GM23338 (cell line): ENCODE measurements at regions not wholly inside any gene's neighbourhood (a gene's known extent, or its start where the extent isn't known, plus 50 kb on each side); places are given as distances from the start of the nearest gene placed in this dataset.
A peak's percentile ranks its signal among the peaks of the same experiment; 100 is the strongest.

Experiments used
- ATAC-seq: fragments of 200-7000 bp; cut with Tn5 transposase; 3 replicates; pipeline ENCODE4 v1.9.1; 2020
- DNase-seq: peaks from one replicate; pipeline ENCODE4 v3.0.0-alpha.2; 2015; ENCODE audit warnings: low spot score
- H2AFZ ChIP-seq: fragments of 200-600 bp; sonication (generic); 2 replicates; pipeline ENCODE4 v1.8.0; 2016; ENCODE audit warnings: antibody characterized with exemption, mild to moderate bottlenecking, moderate library complexity
- H3F3A ChIP-seq: fragments of 200-600 bp; sonication (generic); replicated peaks from 2 replicates; pipeline ENCODE4 v1.8.0; 2017; ENCODE audit warnings: antibody characterized with exemption, mixed run types, low read depth
- H3K27ac ChIP-seq: fragments of 200-600 bp; sonication (generic); 2 replicates; pipeline ENCODE4 v1.6.1; 2016; ENCODE audit warnings: low read depth
- H3K27me3 ChIP-seq: fragments of 200-600 bp; sonication (generic); 2 replicates; pipeline ENCODE4 v1.8.0; 2016; ENCODE audit warnings: mild to moderate bottlenecking, mixed run types, moderate library complexity; ENCODE audit not compliant: insufficient read depth
- H3K36me3 ChIP-seq: fragments of 200-600 bp; sonication (generic); 2 replicates; pipeline ENCODE4 v1.8.0; 2016; ENCODE audit warnings: mild to moderate bottlenecking; ENCODE audit not compliant: insufficient read depth
- H3K4me1 ChIP-seq: fragments of 200-600 bp; sonication (generic); 2 replicates; pipeline ENCODE4 v1.8.0; 2016; ENCODE audit warnings: mild to moderate bottlenecking, moderate library complexity; ENCODE audit not compliant: insufficient read depth
- H3K4me2 ChIP-seq: fragments of 200-600 bp; sonication (generic); 2 replicates; pipeline ENCODE4 v1.7.1; 2017; ENCODE audit warnings: mixed run types
- H3K4me3 ChIP-seq: fragments of 200-600 bp; sonication (generic); 2 replicates; pipeline ENCODE4 v1.6.1; 2016; ENCODE audit warnings: mixed run types
- H3K79me2 ChIP-seq: fragments of 200-600 bp; sonication (generic); replicated peaks from 2 replicates; pipeline ENCODE4 v1.8.0; 2017; ENCODE audit warnings: mild to moderate bottlenecking; ENCODE audit not compliant: insufficient read depth
- H3K9me2 ChIP-seq: fragments of 200-600 bp; sonication (generic); 2 replicates; pipeline ENCODE4 v1.8.0; 2017; ENCODE audit not compliant: insufficient read depth
- H4K20me1 ChIP-seq: fragments of 200-600 bp; sonication (generic); replicated peaks from 2 replicates; pipeline ENCODE4 v1.8.0; 2017; ENCODE audit warnings: mild to moderate bottlenecking; ENCODE audit not compliant: insufficient read depth
- H3K27ac Mint-ChIP-seq: 2 replicates; pipeline ENCODE4 v1.8.0; 2020; ENCODE audit warnings: inconsistent platforms, mild to moderate bottlenecking, moderate library complexity, mixed read lengths
- H3K27me3 Mint-ChIP-seq: 3 replicates; pipeline ENCODE4 v1.8.0; 2022; ENCODE audit warnings: low read depth, mild to moderate bottlenecking, moderate library complexity, mixed read lengths, inconsistent platforms; ENCODE audit not compliant: insufficient read depth, poor library complexity
- H3K36me3 Mint-ChIP-seq: 3 replicates; pipeline ENCODE4 v1.8.0; 2021; ENCODE audit warnings: low read depth, mild to moderate bottlenecking, inconsistent platforms, moderate library complexity, mixed read lengths
- H3K4me1 Mint-ChIP-seq: 3 replicates; pipeline ENCODE4 v1.8.0; 2020; ENCODE audit warnings: mild to moderate bottlenecking, inconsistent platforms, mixed read lengths
- H3K4me3 Mint-ChIP-seq: 3 replicates; pipeline ENCODE4 v1.8.0; 2021; ENCODE audit warnings: moderate library complexity, mild to moderate bottlenecking, inconsistent platforms, mixed read lengths
- H3K9me3 Mint-ChIP-seq: 3 replicates; pipeline ENCODE4 v1.8.0; 2020; ENCODE audit warnings: moderate library complexity, mild to moderate bottlenecking, inconsistent platforms, mixed read lengths
- CREB1 ChIP-seq: fragments of 250-450 bp; sonication (Bioruptor Pico); IDR thresholded peaks from 2 replicates; pipeline ENCODE4 v1.5.0; 2020; ENCODE audit warnings: low read depth, mild to moderate bottlenecking, moderate library complexity
- ETS1 ChIP-seq: IDR thresholded peaks from 2 replicates; pipeline ENCODE4 v1.6.1; 2016; ENCODE audit warnings: antibody characterized with exemption
- EZH2 ChIP-seq: fragments of 200-600 bp; sonication (generic); IDR thresholded peaks from one replicate; pipeline ENCODE4 v1.8.0; 2017; ENCODE audit warnings: antibody characterized with exemption, mild to moderate bottlenecking, low read depth; ENCODE audit not compliant: unreplicated experiment
- JUNB ChIP-seq: IDR thresholded peaks from one replicate; pipeline ENCODE4 v1.6.1; 2016; ENCODE audit warnings: antibody characterized with exemption; ENCODE audit not compliant: unreplicated experiment
- NANOG ChIP-seq: IDR thresholded peaks from 2 replicates; pipeline ENCODE4 v1.6.1; 2016; ENCODE audit warnings: antibody characterized with exemption, borderline replicate concordance
- POLR2AphosphoS5 ChIP-seq: IDR thresholded peaks from 2 replicates; pipeline ENCODE4 v1.6.1; 2016; ENCODE audit warnings: antibody characterized with exemption, low read depth
- STAT1 ChIP-seq: IDR thresholded peaks from one replicate; pipeline ENCODE4 v1.6.1; 2016; ENCODE audit warnings: antibody characterized with exemption; ENCODE audit not compliant: unreplicated experiment
- ZNF114 ChIP-seq: fragments of 250-450 bp; sonication (Bioruptor Pico); IDR thresholded peaks from 2 replicates; pipeline ENCODE4 v1.5.0; 2020; ENCODE audit warnings: mild to moderate bottlenecking, moderate library complexity
- ZNF331 ChIP-seq: fragments of 250-450 bp; sonication (Bioruptor Pico); IDR thresholded peaks from 2 replicates; pipeline ENCODE4 v1.5.0; 2020; ENCODE audit warnings: low read depth, mild to moderate bottlenecking, moderate library complexity
- TF ChIP-seq, protein P1 (sequence below), 2 experiments: fragments of 200-600 bp in 1 of 2; sonication (generic) in 1 of 2; conservative IDR thresholded peaks; 2 replicates each; pipeline versions ENCODE4 v1.5.1 to v1.6.1; 2016 to 2017; ENCODE audit warnings: antibody characterized with exemption in 2 of 2, low read depth in 2 of 2, mild to moderate bottlenecking in 2 of 2, moderate library complexity in 1 of 2
- TF ChIP-seq, protein P2 (sequence below): IDR thresholded peaks from one replicate; pipeline ENCODE4 v1.6.1; 2018; ENCODE audit warnings: antibody characterized with exemption; ENCODE audit not compliant: unreplicated experiment

DNA sequence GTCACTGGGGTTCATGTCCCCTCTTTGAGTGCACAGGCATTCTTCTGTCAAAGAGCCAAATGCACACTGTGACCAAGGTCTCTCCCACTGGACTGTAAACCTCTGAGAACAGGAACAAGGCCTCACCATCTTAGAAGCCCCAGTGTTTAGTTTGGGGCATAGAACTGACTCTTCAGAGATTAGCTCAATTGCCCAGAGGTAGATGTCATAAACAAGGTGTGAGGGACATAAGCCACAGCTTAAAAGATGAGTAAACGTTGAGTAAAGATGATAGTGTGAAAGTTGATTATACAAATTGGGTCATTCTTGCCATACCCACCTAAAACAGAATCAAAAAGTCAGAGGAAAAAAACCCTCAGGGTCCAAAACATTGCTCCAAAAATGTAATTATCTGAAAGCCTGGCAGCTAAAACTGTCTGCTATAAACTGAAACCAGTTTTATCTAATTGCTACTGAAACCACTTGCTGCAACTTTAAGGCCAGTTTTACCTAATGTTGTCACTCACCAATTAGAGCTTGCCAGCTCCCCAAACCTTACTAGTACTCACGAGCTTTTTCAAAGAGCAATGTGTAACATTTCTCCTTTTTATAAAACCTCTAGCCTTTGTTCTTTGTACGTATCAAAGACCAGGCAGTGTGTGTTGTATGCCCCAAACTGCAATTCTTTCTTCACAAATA, 415.2 kb downstream of the RAP2B start:
- Mint-ChIP-seq H3K4me3 (no peak overlapping the region), H3K27me3 (no peaks in the 10 kb centered on the region), H3K27ac (no peak overlapping the region), H3K9me3 (peaks cover under 1% of the 10 kb centered on the region; the same call in 1 of the 3 replicates), H3K36me3 (no peaks in the 10 kb centered on the region), H3K4me1 (no peaks in the 10 kb centered on the region; the same call in 2 of the 3 replicates)
- no peaks in the 10 kb centered on the region for H3K27me3 ChIP-seq
- H4K20me1 ChIP-seq = no peaks in the 10 kb centered on the region
- H3K36me3 ChIP-seq = no peaks in the 10 kb centered on the region
- H3K9me2 ChIP-seq = no peaks in the 10 kb centered on the region
- no peak overlapping the region for H3K4me3 ChIP-seq
- H3K4me1 ChIP-seq = no peaks in the 10 kb centered on the region
- H3F3A ChIP-seq = no peaks in the 10 kb centered on the region
- no peak overlapping the region for H3K27ac ChIP-seq
- DNase-seq (no peak), ATAC-seq (no peak)
- H2AFZ ChIP-seq = peak overlapping the region; percentile 79; the same call in 1 of the 2 replicates
- TF ChIP-seq JUNB (no peak), ETS1 (no peak), NANOG (no peak)
- H3K79me2 ChIP-seq = no peaks in the 10 kb centered on the region
- H3K4me2 ChIP-seq = no peak overlapping the region

DNA sequence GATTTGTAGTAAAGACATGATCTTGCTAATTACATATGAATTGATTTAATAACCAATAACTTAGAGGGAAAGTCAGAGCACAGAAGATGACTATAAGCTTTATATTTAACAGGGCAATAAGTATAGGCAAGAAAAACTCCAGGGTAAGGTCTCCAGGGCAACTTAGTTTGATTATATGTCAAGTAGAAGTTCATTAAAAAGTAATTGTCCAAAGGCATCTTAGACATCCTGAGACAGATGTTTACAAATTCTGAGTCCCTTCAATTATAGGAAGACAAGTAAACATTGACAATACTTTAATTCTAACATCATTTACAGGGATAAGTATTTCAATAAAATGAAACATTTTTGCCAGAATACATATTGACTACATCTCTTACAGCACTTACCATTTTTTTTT, 416.0 kb downstream of the RAP2B start:
- Histone ChIP-seq H3K4me2 (no peak overlapping the region), H3F3A (no peaks in the 10 kb centered on the region), H3K4me3 (no peak overlapping the region), H3K4me1 (no peaks in the 10 kb centered on the region), H3K9me2 (0 out of 2 replicates have a peak, but pooled peaks cover 5% of the 10 kb centered on the region), H2AFZ (no peak overlapping the region), H4K20me1 (no peaks in the 10 kb centered on the region), H3K36me3 (no peaks in the 10 kb centered on the region), H3K79me2 (no peaks in the 10 kb centered on the region), H3K27me3 (no peaks in the 10 kb centered on the region), H3K27ac (no peak overlapping the region)
- Mint-ChIP-seq H3K9me3 (peaks cover 9% of the 10 kb centered on the region), H3K27me3 (no peaks in the 10 kb centered on the region), H3K4me3 (no peak overlapping the region), H3K27ac (no peak overlapping the region), H3K36me3 (peaks cover 4% of the 10 kb centered on the region; the same call in 2 of the 3 replicates), H3K4me1 (no peaks in the 10 kb centered on the region; the same call in 2 of the 3 replicates)
- no peak for ATAC-seq
- DNase-seq = no peak
- TF ChIP-seq EZH2 = no peak
- TF ChIP-seq, protein P1, sequence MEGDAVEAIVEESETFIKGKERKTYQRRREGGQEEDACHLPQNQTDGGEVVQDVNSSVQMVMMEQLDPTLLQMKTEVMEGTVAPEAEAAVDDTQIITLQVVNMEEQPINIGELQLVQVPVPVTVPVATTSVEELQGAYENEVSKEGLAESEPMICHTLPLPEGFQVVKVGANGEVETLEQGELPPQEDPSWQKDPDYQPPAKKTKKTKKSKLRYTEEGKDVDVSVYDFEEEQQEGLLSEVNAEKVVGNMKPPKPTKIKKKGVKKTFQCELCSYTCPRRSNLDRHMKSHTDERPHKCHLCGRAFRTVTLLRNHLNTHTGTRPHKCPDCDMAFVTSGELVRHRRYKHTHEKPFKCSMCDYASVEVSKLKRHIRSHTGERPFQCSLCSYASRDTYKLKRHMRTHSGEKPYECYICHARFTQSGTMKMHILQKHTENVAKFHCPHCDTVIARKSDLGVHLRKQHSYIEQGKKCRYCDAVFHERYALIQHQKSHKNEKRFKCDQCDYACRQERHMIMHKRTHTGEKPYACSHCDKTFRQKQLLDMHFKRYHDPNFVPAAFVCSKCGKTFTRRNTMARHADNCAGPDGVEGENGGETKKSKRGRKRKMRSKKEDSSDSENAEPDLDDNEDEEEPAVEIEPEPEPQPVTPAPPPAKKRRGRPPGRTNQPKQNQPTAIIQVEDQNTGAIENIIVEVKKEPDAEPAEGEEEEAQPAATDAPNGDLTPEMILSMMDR (conservative IDR thresholded peaks at IDR 0.05; ENCODE audit: low read depth in 2 of 2) = no peak
- no peak for TF ChIP-seq POLR2AphosphoS5
- TF ChIP-seq ZNF114 (CRISPR knock-in tag) = no peak
- TF ChIP-seq CREB1 (CRISPR knock-in tag) = no peak
- TF ChIP-seq, protein P2, sequence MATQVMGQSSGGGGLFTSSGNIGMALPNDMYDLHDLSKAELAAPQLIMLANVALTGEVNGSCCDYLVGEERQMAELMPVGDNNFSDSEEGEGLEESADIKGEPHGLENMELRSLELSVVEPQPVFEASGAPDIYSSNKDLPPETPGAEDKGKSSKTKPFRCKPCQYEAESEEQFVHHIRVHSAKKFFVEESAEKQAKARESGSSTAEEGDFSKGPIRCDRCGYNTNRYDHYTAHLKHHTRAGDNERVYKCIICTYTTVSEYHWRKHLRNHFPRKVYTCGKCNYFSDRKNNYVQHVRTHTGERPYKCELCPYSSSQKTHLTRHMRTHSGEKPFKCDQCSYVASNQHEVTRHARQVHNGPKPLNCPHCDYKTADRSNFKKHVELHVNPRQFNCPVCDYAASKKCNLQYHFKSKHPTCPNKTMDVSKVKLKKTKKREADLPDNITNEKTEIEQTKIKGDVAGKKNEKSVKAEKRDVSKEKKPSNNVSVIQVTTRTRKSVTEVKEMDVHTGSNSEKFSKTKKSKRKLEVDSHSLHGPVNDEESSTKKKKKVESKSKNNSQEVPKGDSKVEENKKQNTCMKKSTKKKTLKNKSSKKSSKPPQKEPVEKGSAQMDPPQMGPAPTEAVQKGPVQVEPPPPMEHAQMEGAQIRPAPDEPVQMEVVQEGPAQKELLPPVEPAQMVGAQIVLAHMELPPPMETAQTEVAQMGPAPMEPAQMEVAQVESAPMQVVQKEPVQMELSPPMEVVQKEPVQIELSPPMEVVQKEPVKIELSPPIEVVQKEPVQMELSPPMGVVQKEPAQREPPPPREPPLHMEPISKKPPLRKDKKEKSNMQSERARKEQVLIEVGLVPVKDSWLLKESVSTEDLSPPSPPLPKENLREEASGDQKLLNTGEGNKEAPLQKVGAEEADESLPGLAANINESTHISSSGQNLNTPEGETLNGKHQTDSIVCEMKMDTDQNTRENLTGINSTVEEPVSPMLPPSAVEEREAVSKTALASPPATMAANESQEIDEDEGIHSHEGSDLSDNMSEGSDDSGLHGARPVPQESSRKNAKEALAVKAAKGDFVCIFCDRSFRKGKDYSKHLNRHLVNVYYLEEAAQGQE = no peak
- TF ChIP-seq STAT1 = no peak
- TF ChIP-seq NANOG = no peak
- TF ChIP-seq ZNF331 (CRISPR knock-in tag) = no peak
- TF ChIP-seq JUNB = no peak
- TF ChIP-seq ETS1 = no peak
